ENCODE measurements at regions not wholly inside any gene's neighbourhood (a gene's known extent, or its start where the extent isn't known, plus 50 kb on each side); places are given as distances from the start of the nearest gene placed in this dataset.

GRCh38 chrX:36436361-36436760 is 516.8 kb downstream of the CFAP47 start:
- H3K4me3 ChIP-seq (ENCODE audit: low read depth, low read length): no peak overlapping the region
- TF ChIP-seq CTCF (IDR thresholded peaks at IDR 0.05; ENCODE audit: insufficient read depth, low read length): no peak
- no peak for DNase-seq (ENCODE audit: low read depth)

DNA sequence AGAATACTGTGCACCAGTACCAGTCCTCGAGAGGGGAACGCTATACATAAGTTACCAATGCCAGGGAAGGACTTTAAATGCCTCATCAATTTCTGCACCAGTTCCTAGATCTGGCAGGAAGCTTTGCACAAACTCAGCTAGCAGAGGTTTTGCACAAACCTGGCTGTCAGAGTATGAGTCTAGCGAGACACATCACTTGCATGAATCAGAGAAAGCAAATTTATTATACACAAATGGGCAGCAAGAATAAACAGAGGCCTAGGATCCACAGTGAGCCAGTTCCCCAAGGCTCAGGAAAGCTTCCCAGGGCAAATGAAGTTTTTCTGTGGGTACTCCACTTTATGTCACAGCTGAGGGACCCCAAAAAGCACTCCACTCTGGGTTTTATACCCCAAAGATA is 523.5 kb downstream of the CFAP47 start:
- TF ChIP-seq CTCF (IDR thresholded peaks at IDR 0.05; ENCODE audit: insufficient read depth, low read length): no peak
- no peak for DNase-seq (ENCODE audit: low read depth)
- no peak overlapping the region for H3K4me3 ChIP-seq (ENCODE audit: low read depth, low read length)

DNA sequence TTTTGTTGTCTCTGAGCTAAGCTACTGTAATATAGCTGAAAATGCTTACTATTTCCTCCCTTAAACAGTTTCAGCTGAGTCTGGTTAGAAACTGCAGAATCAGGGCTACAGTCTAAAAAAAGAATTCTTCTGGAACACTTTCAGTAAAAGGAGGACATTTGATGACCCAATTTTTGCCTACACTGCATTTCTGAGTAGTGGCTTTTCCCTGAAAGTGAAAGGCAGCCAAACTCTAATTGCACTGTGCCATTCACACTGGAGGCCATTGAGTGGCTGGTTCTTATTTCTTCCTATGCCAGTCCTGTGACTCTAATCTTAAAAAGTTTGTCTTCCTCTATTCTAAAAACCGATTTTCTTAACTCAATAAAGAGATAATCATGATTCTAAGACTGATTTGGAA is 526.0 kb downstream of the CFAP47 start:
- no peak for DNase-seq (ENCODE audit: low read depth)
- no peak for TF ChIP-seq CTCF (IDR thresholded peaks at IDR 0.05; ENCODE audit: insufficient read depth, low read length)
- no peak overlapping the region for H3K4me3 ChIP-seq (ENCODE audit: low read depth, low read length)

DNA sequence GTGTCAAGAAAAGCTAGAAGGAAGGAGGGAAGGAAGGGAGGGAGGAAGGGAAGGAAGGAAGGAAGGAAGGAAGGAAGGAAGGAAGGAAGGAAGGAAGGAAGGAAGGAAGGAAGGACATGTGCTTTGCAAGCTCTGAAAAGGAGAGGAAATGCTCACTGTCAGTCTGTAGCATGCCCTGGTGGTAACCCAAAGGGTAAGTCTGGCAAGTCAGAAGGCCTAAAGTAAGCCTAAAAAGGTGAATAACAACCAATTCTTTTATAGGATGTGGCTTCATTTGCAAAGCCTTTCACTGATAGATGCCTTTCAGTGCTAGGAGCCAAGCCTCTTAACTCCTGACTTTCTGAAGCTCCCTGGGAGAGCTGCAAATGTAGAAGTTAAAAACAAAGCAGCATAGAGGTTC is 542.6 kb downstream of the CFAP47 start:
- no peak for DNase-seq (ENCODE audit: low read depth)
- no peak for TF ChIP-seq CTCF (IDR thresholded peaks at IDR 0.05; ENCODE audit: insufficient read depth, low read length)

DNA sequence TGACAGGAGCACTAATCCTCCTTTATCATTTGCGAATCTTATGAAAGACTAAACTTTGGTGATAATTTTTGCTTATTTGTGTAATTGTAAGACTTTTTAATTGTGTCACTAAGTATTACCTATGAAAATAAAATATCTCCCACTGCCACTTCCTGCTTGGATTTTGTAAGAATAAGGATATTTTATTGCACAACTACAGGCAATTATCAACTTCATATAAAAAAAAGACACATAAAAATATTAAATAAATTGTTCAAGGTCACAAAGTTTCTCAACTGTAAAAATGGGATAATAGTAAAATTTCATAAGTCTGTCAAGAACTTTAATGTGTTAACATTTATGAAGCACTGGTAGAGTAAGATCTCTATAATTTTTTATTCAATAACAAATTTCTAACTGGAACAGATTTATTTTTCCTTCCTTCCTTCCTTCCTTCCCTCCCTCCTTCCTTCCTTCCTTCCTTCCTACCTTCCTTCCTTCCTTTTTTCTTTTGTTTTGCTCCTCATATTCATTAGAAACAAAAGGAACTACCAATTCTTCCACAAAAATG is 527.6 kb upstream of the FAM47C start:
- no peak for DNase-seq (ENCODE audit: low read depth)
- TF ChIP-seq CTCF (IDR thresholded peaks at IDR 0.05; ENCODE audit: insufficient read depth, low read length): no peak
- no peak overlapping the region for H3K4me3 ChIP-seq (ENCODE audit: low read depth, low read length)

More for the DNA sequence above, 542.6 kb downstream of the CFAP47 start:
- H3K4me3 ChIP-seq (ENCODE audit: low read depth, low read length): no peak overlapping the region

- no peak for TF ChIP-seq CTCF (IDR thresholded peaks at IDR 0.05; ENCODE audit: insufficient read depth, low read length)
- DNase-seq (ENCODE audit: low read depth): no peak
- H3K4me3 ChIP-seq (ENCODE audit: low read depth, low read length): no peak overlapping the region
Observed at GRCh38 chrX:36501169-36501702, 506.9 kb upstream of the FAM47C start.

- H3K4me3 ChIP-seq (ENCODE audit: low read depth, low read length): no peak overlapping the region
- no peak for DNase-seq (ENCODE audit: low read depth)
- no peak for TF ChIP-seq CTCF (IDR thresholded peaks at IDR 0.05; ENCODE audit: insufficient read depth, low read length)
Observed at GRCh38 chrX:36504625-36505024, 503.5 kb upstream of the FAM47C start.

All from fibroblast of the aortic adventitia (primary cell).